Gastroesophageal sphincter (tissue), 3 donors: ENCODE measurements at regions not wholly inside any gene's neighbourhood (a gene's known extent, or its start where the extent isn't known, plus 50 kb on each side); places are given as distances from the start of the nearest gene placed in this dataset.

Source experiments
- POLR2AphosphoS5 ChIP-seq: sonication (generic); formaldehyde crosslinking; IDR thresholded peaks from one replicate; pipeline ENCODE4 v1.6.1; 2017; ENCODE audit warnings: antibody characterized with exemption
- TF ChIP-seq, protein P1 (sequence below), 4 experiments: fragments of 200-600 bp in 2 of 4; fragments of 450-650 bp in 2 of 4; sonication (generic) in 1 of 4; IDR thresholded peaks; one replicate each; pipeline ENCODE4 v1.5.1; 2017 to 2019; ENCODE audit warnings: antibody characterized with exemption in 4 of 4, mild to moderate bottlenecking in 2 of 4, moderate library complexity in 2 of 4

DNA sequence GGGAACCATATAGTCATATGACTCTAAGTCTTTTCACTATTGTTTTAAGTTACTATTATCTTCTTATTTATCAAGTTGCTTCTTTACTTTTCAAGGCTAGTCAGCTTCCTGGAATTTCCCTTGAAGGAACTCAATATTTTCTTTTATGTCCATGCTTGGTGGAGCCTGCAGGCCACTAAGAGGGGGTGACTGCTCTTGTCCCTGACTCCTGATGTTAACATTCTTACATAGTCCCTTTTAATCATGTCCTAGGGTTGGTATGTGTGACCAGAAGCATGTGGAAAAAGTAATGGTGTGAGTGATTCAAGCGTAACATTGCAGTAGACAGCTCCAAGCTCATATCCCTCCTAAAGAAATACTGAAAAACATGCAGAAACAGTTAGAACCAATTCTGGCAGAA lies 1536.2 kb upstream of the CDH9 start:
- TF ChIP-seq POLR2AphosphoS5, result no peak
- TF ChIP-seq, protein P1, sequence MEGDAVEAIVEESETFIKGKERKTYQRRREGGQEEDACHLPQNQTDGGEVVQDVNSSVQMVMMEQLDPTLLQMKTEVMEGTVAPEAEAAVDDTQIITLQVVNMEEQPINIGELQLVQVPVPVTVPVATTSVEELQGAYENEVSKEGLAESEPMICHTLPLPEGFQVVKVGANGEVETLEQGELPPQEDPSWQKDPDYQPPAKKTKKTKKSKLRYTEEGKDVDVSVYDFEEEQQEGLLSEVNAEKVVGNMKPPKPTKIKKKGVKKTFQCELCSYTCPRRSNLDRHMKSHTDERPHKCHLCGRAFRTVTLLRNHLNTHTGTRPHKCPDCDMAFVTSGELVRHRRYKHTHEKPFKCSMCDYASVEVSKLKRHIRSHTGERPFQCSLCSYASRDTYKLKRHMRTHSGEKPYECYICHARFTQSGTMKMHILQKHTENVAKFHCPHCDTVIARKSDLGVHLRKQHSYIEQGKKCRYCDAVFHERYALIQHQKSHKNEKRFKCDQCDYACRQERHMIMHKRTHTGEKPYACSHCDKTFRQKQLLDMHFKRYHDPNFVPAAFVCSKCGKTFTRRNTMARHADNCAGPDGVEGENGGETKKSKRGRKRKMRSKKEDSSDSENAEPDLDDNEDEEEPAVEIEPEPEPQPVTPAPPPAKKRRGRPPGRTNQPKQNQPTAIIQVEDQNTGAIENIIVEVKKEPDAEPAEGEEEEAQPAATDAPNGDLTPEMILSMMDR (IDR thresholded peaks at IDR 0.05), result no peak
